ENCODE measurements at regions not wholly inside any gene's neighbourhood (a gene's known extent, or its start where the extent isn't known, plus 50 kb on each side); places are given as distances from the start of the nearest gene placed in this dataset.
"Not testable (repeated sequence)": the region's sequence is repeated elsewhere in the genome, so short reads cannot be mapped to it uniquely, and the experiment has no call there.

DNA sequence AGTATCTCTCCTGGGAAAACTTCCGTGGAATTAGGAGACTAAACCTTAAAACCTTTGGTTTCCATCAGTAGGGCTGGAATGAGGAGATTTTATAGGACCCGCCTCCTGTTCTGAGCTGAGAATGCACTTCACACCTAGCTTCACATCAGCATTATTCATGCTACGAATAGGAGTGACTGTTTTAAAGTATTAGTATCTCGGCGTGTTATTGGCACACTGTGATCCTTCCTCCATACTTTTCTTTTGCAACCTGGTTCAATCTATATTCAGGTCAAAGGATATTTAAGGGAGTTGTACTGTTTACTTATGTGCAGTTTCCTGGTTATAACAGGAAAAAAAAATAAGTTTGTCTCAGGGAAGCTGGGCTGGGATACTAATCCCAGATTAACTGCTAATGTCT is 73.6 kb upstream of the PDPR start:
- DNase-seq (ENCODE audit: extremely low read depth in 1 of 4, low spot score in 3 of 4); FAIRE-seq; H3K9ac ChIP-seq (ENCODE audit: insufficient read depth in 1 of 2, low read depth in 2 of 2, low read length in 2 of 2): not testable (repeated sequence)

GRCh38 chr16:70043538-70044067 is 70.5 kb upstream of the PDPR start:
- H2AFZ ChIP-seq (ENCODE audit: low read depth, low read length); DNase-seq (ENCODE audit: extremely low read depth in 1 of 4, low spot score in 3 of 4); H3K9me1 ChIP-seq (ENCODE audit: control insufficient read depth, insufficient read depth, low read length); in situ Hi-C loops (cut with MboI); H3K79me2 ChIP-seq (ENCODE audit: control insufficient read depth, insufficient read depth, low read length); H3K4me2 ChIP-seq (ENCODE audit: insufficient read depth, low read length); BruUV-seq (replicated peaks); H3K4me3 ChIP-seq; H3K4me1 ChIP-seq (replicated peaks in 1 of 2; ENCODE audit: control insufficient read depth in 2 of 2, insufficient read depth in 2 of 2, low read length in 2 of 2); H3K36me3 ChIP-seq (ENCODE audit: control insufficient read depth, insufficient read depth, low read length); CTCF ChIA-PET (ENCODE audit: low intra/inter-chr PET ratio); intact Hi-C loops (cut with micrococcal nuclease); H3K27ac ChIP-seq (ENCODE audit: extremely low read depth, low read depth, low read length); H3K27me3 ChIP-seq (ENCODE audit: control insufficient read depth in 2 of 2, insufficient read depth in 2 of 2, low read length in 2 of 2); H3K9me3 ChIP-seq (replicated peaks; ENCODE audit: control insufficient read depth, insufficient read depth, low read depth, low read length); H4K20me1 ChIP-seq (replicated peaks; ENCODE audit: control insufficient read depth, insufficient read depth, low read length); TF ChIP-seq JUND (tag; IDR thresholded peaks at IDR 0.05; ENCODE audit: borderline replicate concordance, low read depth, low read length): not testable (repeated sequence)
- peak; percentile 52 for FAIRE-seq
- peak; percentile 40; the same call in 1 of the 2 replicates for TF ChIP-seq FOSL1 (tag; conservative IDR thresholded peaks at IDR 0.05)
- TF ChIP-seq JUND (IDR thresholded peaks at IDR 0.05; ENCODE audit: borderline replicate concordance, low read depth, low read length): 0 out of 2 replicates have a peak, but pooled peaks have one; percentile 22
- WGBS (ENCODE audit: insufficient coverage, low coverage, missing lambda C conversion rate): 38% methylated on average over 5 of the region's 7 CpGs
- H3K9ac ChIP-seq (ENCODE audit: insufficient read depth in 1 of 2, low read depth in 2 of 2, low read length in 2 of 2): peak overlapping the region in 1 of 2 experiments; percentile 52; a peak in 1 of 4 replicates
- ATAC-seq: peak; percentile 56
- POLR2A ChIA-PET: interaction anchor here (1.8 kb wide), 1 partner anchor 16 kb away, joined by 4 read pairs; no protein-coding TSS in a partner anchor

More for the DNA sequence above, 73.6 kb upstream of the PDPR start:
- H3K4me3 ChIP-seq; POLR2A ChIA-PET; in situ Hi-C loops (cut with MboI); H2AFZ ChIP-seq (ENCODE audit: low read depth, low read length); H3K27ac ChIP-seq (ENCODE audit: extremely low read depth, low read depth, low read length); H3K79me2 ChIP-seq (ENCODE audit: control insufficient read depth, insufficient read depth, low read length); H3K36me3 ChIP-seq (ENCODE audit: control insufficient read depth, insufficient read depth, low read length); H4K20me1 ChIP-seq (replicated peaks; ENCODE audit: control insufficient read depth, insufficient read depth, low read length); H3K4me1 ChIP-seq (replicated peaks in 1 of 2; ENCODE audit: control insufficient read depth in 2 of 2, insufficient read depth in 2 of 2, low read length in 2 of 2); H3K9me3 ChIP-seq (replicated peaks; ENCODE audit: control insufficient read depth, insufficient read depth, low read depth, low read length); intact Hi-C loops (cut with micrococcal nuclease); H3K9me1 ChIP-seq (ENCODE audit: control insufficient read depth, insufficient read depth, low read length); ATAC-seq; BruUV-seq (replicated peaks); H3K4me2 ChIP-seq (ENCODE audit: insufficient read depth, low read length); H3K27me3 ChIP-seq (ENCODE audit: control insufficient read depth in 2 of 2, insufficient read depth in 2 of 2, low read length in 2 of 2): not testable (repeated sequence)
- CTCF ChIA-PET (ENCODE audit: low intra/inter-chr PET ratio): interaction anchor here (0.6 kb wide), 1 partner anchor 1431 kb away, joined by 3 read pairs; no protein-coding TSS in a partner anchor
- 85% methylated on average over 5 of the region's 5 CpGs for WGBS (ENCODE audit: insufficient coverage, low coverage, missing lambda C conversion rate)

Data from K562 (cell line).